SJSA1 (cell line): ENCODE measurements at regions not wholly inside any gene's neighbourhood (a gene's known extent, or its start where the extent isn't known, plus 50 kb on each side); places are given as distances from the start of the nearest gene placed in this dataset.

Experiments
- DNase-seq, 2 experiments: peaks; one replicate each; pipeline ENCODE4 v3.0.0-alpha.2; 2015 to 2020; ENCODE audit warnings: low spot score in 2 of 2, low read depth in 1 of 2
- H3K27ac ChIP-seq: fragments of 250-450 bp; sonication (Bioruptor Pico); 2 replicates; pipeline ENCODE4 v1.5.1; 2020; ENCODE audit warnings: mild to moderate bottlenecking, moderate library complexity
- H3K27me3 ChIP-seq: fragments of 250-450 bp; sonication (Bioruptor Pico); replicated peaks from 2 replicates; pipeline ENCODE4 v1.5.1; 2020; ENCODE audit warnings: mild to moderate bottlenecking, moderate library complexity
- H3K36me3 ChIP-seq: fragments of 250-450 bp; sonication (Bioruptor Pico); 2 replicates; pipeline ENCODE4 v1.5.1; 2020; ENCODE audit warnings: mild to moderate bottlenecking
- H3K4me1 ChIP-seq: fragments of 250-450 bp; sonication (Bioruptor Pico); replicated peaks from 2 replicates; pipeline ENCODE4 v1.6.1; 2021; ENCODE audit warnings: mild to moderate bottlenecking
- H3K4me3 ChIP-seq: fragments of 250-450 bp; sonication (Bioruptor Pico); 2 replicates; pipeline ENCODE4 v1.5.1; 2020; ENCODE audit warnings: mild to moderate bottlenecking
- H3K9me3 ChIP-seq: fragments of 250-450 bp; sonication (Bioruptor Pico); replicated peaks from 2 replicates; pipeline ENCODE4 v1.5.1; 2020; ENCODE audit warnings: mild to moderate bottlenecking

- H3K4me3 ChIP-seq = no peak overlapping the region
Observed at GRCh38 chr11:69545976-69546617, 64.6 kb downstream of the LINC01488 start.

GRCh38 chr11:69546735-69547370 lies 65.4 kb downstream of the LINC01488 start:
- DNase-seq = no peak
- Histone ChIP-seq H3K4me3 (no peak overlapping the region), H3K36me3 (no peaks in the 10 kb centered on the region), H3K27ac (no peak overlapping the region), H3K4me1 (0 out of 2 replicates have a peak, but pooled peaks cover 1% of the 10 kb centered on the region), H3K9me3 (peaks cover 15% of the 10 kb centered on the region), H3K27me3 (no peaks in the 10 kb centered on the region)

More at GRCh38 chr11:69545976-69546617, 64.6 kb downstream of the LINC01488 start:
- no peaks in the 10 kb centered on the region for H3K27me3 ChIP-seq
- peak in 1 of 2 experiments; percentile 49 for DNase-seq
- H3K9me3 ChIP-seq = peaks cover 9% of the 10 kb centered on the region
- 0 out of 2 replicates have a peak, but pooled peaks cover 5% of the 10 kb centered on the region for H3K4me1 ChIP-seq
- H3K27ac ChIP-seq = no peak overlapping the region
- no peaks in the 10 kb centered on the region for H3K36me3 ChIP-seq

- Histone ChIP-seq H3K27me3 (no peaks in the 10 kb centered on the region), H3K27ac (no peak overlapping the region), H3K4me3 (no peak overlapping the region), H3K9me3 (peaks cover 15% of the 10 kb centered on the region), H3K36me3 (no peaks in the 10 kb centered on the region), H3K4me1 (no peaks in the 10 kb centered on the region)
- no peak for DNase-seq
Observed at GRCh38 chr11:69550846-69551245, 69.4 kb downstream of the LINC01488 start.

GRCh38 chr11:69551963-69552362 lies 70.5 kb downstream of the LINC01488 start:
- DNase-seq = no peak
- Histone ChIP-seq H3K36me3 (no peaks in the 10 kb centered on the region), H3K9me3 (peaks cover 15% of the 10 kb centered on the region), H3K27ac (no peak overlapping the region), H3K4me1 (no peaks in the 10 kb centered on the region), H3K4me3 (no peak overlapping the region), H3K27me3 (no peaks in the 10 kb centered on the region)

- no peaks in the 10 kb centered on the region for H3K4me1 ChIP-seq
- no peak overlapping the region for H3K27ac ChIP-seq
- H3K27me3 ChIP-seq = no peaks in the 10 kb centered on the region
- H3K36me3 ChIP-seq = no peaks in the 10 kb centered on the region
- peaks cover 15% of the 10 kb centered on the region for H3K9me3 ChIP-seq
- no peak for DNase-seq
- H3K4me3 ChIP-seq = no peak overlapping the region
Observed at GRCh38 chr11:69552951-69553350, 71.5 kb downstream of the LINC01488 start.

- peak in 1 of 2 experiments; percentile 52 for DNase-seq
- Histone ChIP-seq H3K4me1 (no peaks in the 10 kb centered on the region), H3K4me3 (no peak overlapping the region), H3K9me3 (peaks cover 15% of the 10 kb centered on the region), H3K27me3 (no peaks in the 10 kb centered on the region), H3K36me3 (no peaks in the 10 kb centered on the region), H3K27ac (no peak overlapping the region)
Observed at GRCh38 chr11:69553416-69554357, 72.2 kb downstream of the LINC01488 start.

GRCh38 chr11:69554849-69555248 lies 73.4 kb downstream of the LINC01488 start:
- Histone ChIP-seq H3K9me3 (peaks cover 15% of the 10 kb centered on the region), H3K27ac (no peak overlapping the region), H3K27me3 (no peaks in the 10 kb centered on the region), H3K4me3 (no peak overlapping the region), H3K4me1 (no peaks in the 10 kb centered on the region), H3K36me3 (no peaks in the 10 kb centered on the region)
- DNase-seq = no peak

- H3K9me3 ChIP-seq = peaks cover 11% of the 10 kb centered on the region
- no peak for DNase-seq
- H3K36me3 ChIP-seq = no peaks in the 10 kb centered on the region
- H3K4me1 ChIP-seq = no peaks in the 10 kb centered on the region; the same call in 1 of the 2 replicates
- H3K27me3 ChIP-seq = no peaks in the 10 kb centered on the region
- no peak overlapping the region for H3K4me3 ChIP-seq
- H3K27ac ChIP-seq = no peak overlapping the region
Observed at GRCh38 chr11:69557266-69557665, 75.8 kb downstream of the LINC01488 start.

GRCh38 chr11:69558519-69558941 lies 77.1 kb downstream of the LINC01488 start:
- H3K4me3 ChIP-seq = no peak overlapping the region
- H3K4me1 ChIP-seq = no peaks in the 10 kb centered on the region; the same call in 1 of the 2 replicates
- no peak for DNase-seq
- H3K36me3 ChIP-seq = no peaks in the 10 kb centered on the region
- no peaks in the 10 kb centered on the region for H3K27me3 ChIP-seq
- H3K27ac ChIP-seq = no peak overlapping the region
- H3K9me3 ChIP-seq = peaks cover 11% of the 10 kb centered on the region

- peaks cover 3% of the 10 kb centered on the region for H3K4me1 ChIP-seq
- H3K9me3 ChIP-seq = peaks cover 11% of the 10 kb centered on the region
- no peak overlapping the region for H3K4me3 ChIP-seq
- H3K36me3 ChIP-seq = no peaks in the 10 kb centered on the region
- no peaks in the 10 kb centered on the region for H3K27me3 ChIP-seq
- H3K27ac ChIP-seq = no peak overlapping the region
- no peak for DNase-seq
Observed at GRCh38 chr11:69559181-69559580, 77.7 kb downstream of the LINC01488 start.

- Histone ChIP-seq H3K27ac (no peak overlapping the region), H3K36me3 (no peaks in the 10 kb centered on the region), H3K4me1 (peaks cover 7% of the 10 kb centered on the region), H3K9me3 (peaks cover 11% of the 10 kb centered on the region), H3K4me3 (no peak overlapping the region), H3K27me3 (no peaks in the 10 kb centered on the region)
- DNase-seq = no peak
Observed at GRCh38 chr11:69560141-69560790, 78.8 kb downstream of the LINC01488 start.

- Histone ChIP-seq H3K4me3 (no peak overlapping the region), H3K36me3 (no peaks in the 10 kb centered on the region), H3K27ac (no peak overlapping the region), H3K9me3 (peaks cover 11% of the 10 kb centered on the region), H3K27me3 (no peaks in the 10 kb centered on the region), H3K4me1 (peaks cover 11% of the 10 kb centered on the region)
- DNase-seq = no peak
Observed at GRCh38 chr11:69562302-69562701, 78.7 kb upstream of the CCND1 start.

GRCh38 chr11:69562816-69563215 lies 78.1 kb upstream of the CCND1 start:
- Histone ChIP-seq H3K27ac (no peak overlapping the region), H3K4me1 (peaks cover 16% of the 10 kb centered on the region), H3K27me3 (no peaks in the 10 kb centered on the region), H3K9me3 (peaks cover 11% of the 10 kb centered on the region), H3K4me3 (no peak overlapping the region), H3K36me3 (no peaks in the 10 kb centered on the region)
- peak in 1 of 2 experiments; percentile 58 for DNase-seq
